Body of pancreas (tissue), 4 donors: ENCODE measurements at regions not wholly inside any gene's neighbourhood (a gene's known extent, or its start where the extent isn't known, plus 50 kb on each side); places are given as distances from the start of the nearest gene placed in this dataset.

ENCODE experiments used
- CTCF ChIP-seq, 7 experiments: fragments of 450-650 bp in 4 of 7; fragments of 200-600 bp in 3 of 7; sonication (generic) in 3 of 7; IDR thresholded peaks; one replicate each; pipeline ENCODE4 v1.5.1; 2016 to 2019; ENCODE audit warnings: antibody characterized with exemption in 7 of 7
- POLR2A ChIP-seq, 3 donors: fragments of 450-650 bp; IDR thresholded peaks; one replicate each; pipeline ENCODE4 v1.6.1; 2016; ENCODE audit warnings: antibody characterized with exemption in 3 of 3, mild to moderate bottlenecking in 2 of 3

GRCh38 chr7:117951691-117952280 is 78.5 kb upstream of the CTTNBP2 start:
- TF ChIP-seq POLR2A (IDR thresholded peaks at IDR 0.05) (no peak), CTCF (IDR thresholded peaks at IDR 0.05) (peak in 2 of 7 experiments; percentile 13 to 15)
